WTC11 (cell line): ENCODE measurements at regions not wholly inside any gene's neighbourhood (a gene's known extent, or its start where the extent isn't known, plus 50 kb on each side); places are given as distances from the start of the nearest gene placed in this dataset.

Source experiments
- CTCF ChIP-seq: fragments of 200-600 bp; IDR thresholded peaks from 2 replicates; pipeline ENCODE4 v1.8.0; 2022; ENCODE audit warnings: antibody characterized with exemption
- E2F1 ChIP-seq: sonication (generic); formaldehyde crosslinking; IDR thresholded peaks from 2 replicates; pipeline ENCODE4 v1.8.0; 2022; ENCODE audit warnings: mild to moderate bottlenecking, missing genetic modification reagents
- MAX ChIP-seq: sonication (generic); formaldehyde crosslinking; IDR thresholded peaks from 2 replicates; pipeline ENCODE4 v1.8.0; 2022; ENCODE audit warnings: mild to moderate bottlenecking, missing genetic modification reagents
- NR3C1 ChIP-seq: sonication (generic); formaldehyde crosslinking; conservative IDR thresholded peaks from 2 replicates; pipeline ENCODE4 v1.8.1; 2023; ENCODE audit warnings: low read depth, mild to moderate bottlenecking, missing genetic modification reagents
- SMAD3 ChIP-seq: sonication (generic); formaldehyde crosslinking; IDR thresholded peaks from 2 replicates; pipeline ENCODE4 v1.8.0; 2022; ENCODE audit warnings: missing genetic modification reagents, mild to moderate bottlenecking, borderline replicate concordance
- SP1 ChIP-seq: sonication (generic); formaldehyde crosslinking; conservative IDR thresholded peaks from 2 replicates; pipeline ENCODE4 v1.8.1; 2022; ENCODE audit warnings: missing genetic modification reagents
- TP53 ChIP-seq: sonication (generic); formaldehyde crosslinking; IDR thresholded peaks from 2 replicates; pipeline ENCODE4 v1.8.1; 2023; ENCODE audit warnings: mild to moderate bottlenecking, missing genetic modification reagents
- USF2 ChIP-seq: sonication (generic); formaldehyde crosslinking; IDR thresholded peaks from 2 replicates; pipeline ENCODE4 v1.8.1; 2023; ENCODE audit warnings: mild to moderate bottlenecking, missing genetic modification reagents, moderate library complexity
- ZBTB43 ChIP-seq: sonication (generic); formaldehyde crosslinking; IDR thresholded peaks from 2 replicates; pipeline ENCODE4 v1.8.1; 2023; ENCODE audit warnings: mild to moderate bottlenecking, missing genetic modification reagents
- ZNF512 ChIP-seq: sonication (generic); formaldehyde crosslinking; IDR thresholded peaks from 2 replicates; pipeline ENCODE4 v1.8.1; 2022; ENCODE audit warnings: missing genetic modification reagents, borderline replicate concordance
- ZNF671 ChIP-seq: fragments of 250-450 bp; sonication (Bioruptor Pico); IDR thresholded peaks from 2 replicates; pipeline ENCODE4 v1.8.0; 2021; ENCODE audit warnings: mild to moderate bottlenecking

GRCh38 chr6:155881826-155882526 lies 426.3 kb upstream of the NOX3 start:
- TF ChIP-seq MAX (CRISPR knock-in tag) (no peak), CTCF (no peak), E2F1 (CRISPR knock-in tag) (no peak), USF2 (no peak), NR3C1 (CRISPR knock-in tag) (no peak), SMAD3 (CRISPR knock-in tag) (no peak), ZNF671 (CRISPR knock-in tag) (no peak), TP53 (CRISPR knock-in tag) (no peak), ZBTB43 (CRISPR knock-in tag) (no peak), SP1 (no peak), ZNF512 (CRISPR knock-in tag) (no peak)
